ENCODE measurements at regions not wholly inside any gene's neighbourhood (a gene's known extent, or its start where the extent isn't known, plus 50 kb on each side); places are given as distances from the start of the nearest gene placed in this dataset.

DNA sequence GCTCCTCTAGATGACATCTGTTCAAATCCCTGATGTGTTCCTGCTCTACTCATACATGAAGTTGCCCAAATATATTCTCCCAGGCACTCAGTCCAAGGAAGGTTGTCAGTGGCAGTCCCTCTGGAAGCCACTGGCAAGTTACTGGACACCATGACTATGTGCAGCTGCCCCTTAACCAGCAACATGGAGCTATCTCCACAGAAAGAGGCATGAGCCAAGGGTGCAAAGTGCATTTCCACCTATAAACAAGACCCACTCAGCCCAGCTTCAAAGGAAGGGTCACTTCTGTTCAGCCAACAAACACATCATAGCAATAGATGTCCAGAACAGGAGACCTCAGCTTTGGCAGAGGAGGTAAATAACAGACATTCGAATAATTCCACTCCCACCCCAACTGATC is 217.6 kb upstream of the PMEPA1 start:
- FAIRE-seq: no peak
- Histone ChIP-seq H3K27ac (ENCODE audit: insufficient read depth, low read depth, low read length) (no peak overlapping the region), H3K9ac (replicated peaks; ENCODE audit: extremely low read depth, insufficient read depth, low read length) (no peak overlapping the region), H3K9me3 (replicated peaks; ENCODE audit: control insufficient read depth, insufficient read depth, low read length) (no peaks in the 10 kb centered on the region), H3K4me1 (ENCODE audit: control insufficient read depth, extremely low read depth, insufficient read depth, low read length) (no peaks in the 10 kb centered on the region), H2AFZ (ENCODE audit: low read depth, low read length) (no peak overlapping the region), H3K36me3 (ENCODE audit: control insufficient read depth in 2 of 2, extremely low read depth in 1 of 2, insufficient read depth in 2 of 2, low read length in 2 of 2) (no peaks in the 10 kb centered on the region), H3K4me2 (ENCODE audit: insufficient read depth, low read length) (no peak overlapping the region), H3K4me3 (replicated peaks in 1 of 3; ENCODE audit: insufficient read depth in 1 of 3, low read depth in 1 of 3, low read length in 3 of 3) (no peak overlapping the region), H3K27me3 (ENCODE audit: control insufficient read depth in 2 of 2, insufficient read depth in 2 of 2, low read length in 2 of 2) (no peaks in the 10 kb centered on the region), H3K9me1 (replicated peaks; ENCODE audit: control insufficient read depth, extremely low read depth, insufficient read depth, low read length) (no peaks in the 10 kb centered on the region), H4K20me1 (replicated peaks; ENCODE audit: control insufficient read depth, extremely low read depth, insufficient read depth, low read length) (no peaks in the 10 kb centered on the region), H3K79me2 (ENCODE audit: control insufficient read depth, insufficient read depth, low read length) (no peaks in the 10 kb centered on the region)
- no peak for DNase-seq (ENCODE audit: low read depth, low spot score)
- intact Hi-C loops (cut with micrococcal nuclease): no loop called here
- no TSS peak for BruUV-seq (replicated peaks)
- POLR2A ChIA-PET: no interaction called here
- dilution Hi-C loops (cut with MboI; ENCODE audit: extremely low pct_ligation_motif_present, low sequenced_read_pairs): no loop called here
- no peak for TF ChIP-seq POLR2AphosphoS5 (IDR thresholded peaks at IDR 0.05; ENCODE audit: insufficient read depth, low read depth, low read length)
- TF ChIP-seq, protein P1, sequence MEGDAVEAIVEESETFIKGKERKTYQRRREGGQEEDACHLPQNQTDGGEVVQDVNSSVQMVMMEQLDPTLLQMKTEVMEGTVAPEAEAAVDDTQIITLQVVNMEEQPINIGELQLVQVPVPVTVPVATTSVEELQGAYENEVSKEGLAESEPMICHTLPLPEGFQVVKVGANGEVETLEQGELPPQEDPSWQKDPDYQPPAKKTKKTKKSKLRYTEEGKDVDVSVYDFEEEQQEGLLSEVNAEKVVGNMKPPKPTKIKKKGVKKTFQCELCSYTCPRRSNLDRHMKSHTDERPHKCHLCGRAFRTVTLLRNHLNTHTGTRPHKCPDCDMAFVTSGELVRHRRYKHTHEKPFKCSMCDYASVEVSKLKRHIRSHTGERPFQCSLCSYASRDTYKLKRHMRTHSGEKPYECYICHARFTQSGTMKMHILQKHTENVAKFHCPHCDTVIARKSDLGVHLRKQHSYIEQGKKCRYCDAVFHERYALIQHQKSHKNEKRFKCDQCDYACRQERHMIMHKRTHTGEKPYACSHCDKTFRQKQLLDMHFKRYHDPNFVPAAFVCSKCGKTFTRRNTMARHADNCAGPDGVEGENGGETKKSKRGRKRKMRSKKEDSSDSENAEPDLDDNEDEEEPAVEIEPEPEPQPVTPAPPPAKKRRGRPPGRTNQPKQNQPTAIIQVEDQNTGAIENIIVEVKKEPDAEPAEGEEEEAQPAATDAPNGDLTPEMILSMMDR (IDR thresholded peaks at IDR 0.05; ENCODE audit: extremely low read depth in 1 of 2, insufficient read depth in 1 of 2, low read depth in 1 of 2, low read length in 2 of 2): no peak
- TF ChIP-seq MYC (IDR thresholded peaks at IDR 0.05; ENCODE audit: low read depth, low read length): no peak
- no peak for TF ChIP-seq EZH2 (IDR thresholded peaks at IDR 0.05; ENCODE audit: borderline replicate concordance, low read depth, low read length, severe bottlenecking)
- no peak for TF ChIP-seq JUN (IDR thresholded peaks at IDR 0.05; ENCODE audit: borderline replicate concordance, insufficient read depth, insufficient read length, low read depth)
- no peak for TF ChIP-seq FOS (IDR thresholded peaks at IDR 0.05; ENCODE audit: borderline replicate concordance, insufficient read depth, low read length)
- no peak for TF ChIP-seq GATA2 (IDR thresholded peaks at IDR 0.05; ENCODE audit: insufficient read depth, insufficient read length, low read depth, low read length)
- CTCF ChIA-PET: no interaction called here
